WTC11 (cell line): ENCODE measurements at regions not wholly inside any gene's neighbourhood (a gene's known extent, or its start where the extent isn't known, plus 50 kb on each side); places are given as distances from the start of the nearest gene placed in this dataset.

Experiments used
- MAX ChIP-seq: sonication (generic); formaldehyde crosslinking; IDR thresholded peaks from 2 replicates; pipeline ENCODE4 v1.8.0; 2022; ENCODE audit warnings: mild to moderate bottlenecking, missing genetic modification reagents
- TCF7 ChIP-seq: sonication (generic); formaldehyde crosslinking; IDR thresholded peaks from 2 replicates; pipeline ENCODE4 v1.8.0; 2022; ENCODE audit warnings: mild to moderate bottlenecking, low read depth, missing genetic modification reagents, moderate library complexity
- ZNF121 ChIP-seq: sonication (generic); formaldehyde crosslinking; IDR thresholded peaks from 2 replicates; pipeline ENCODE4 v1.8.0; 2023; ENCODE audit warnings: missing genetic modification reagents
- TF ChIP-seq, protein P1 (sequence below): fragments of 200-600 bp; IDR thresholded peaks from 2 replicates; pipeline ENCODE4 v1.8.0; 2022; ENCODE audit warnings: antibody characterized with exemption
- TF ChIP-seq, protein P2 (sequence below): sonication (generic); formaldehyde crosslinking; conservative IDR thresholded peaks from 2 replicates; pipeline ENCODE4 v1.8.1; 2022; ENCODE audit warnings: mild to moderate bottlenecking, missing genetic modification reagents

GRCh38 chr14:100659345-100660001 lies 67.2 kb upstream of the DLK1 start:
- TF ChIP-seq, protein P1, sequence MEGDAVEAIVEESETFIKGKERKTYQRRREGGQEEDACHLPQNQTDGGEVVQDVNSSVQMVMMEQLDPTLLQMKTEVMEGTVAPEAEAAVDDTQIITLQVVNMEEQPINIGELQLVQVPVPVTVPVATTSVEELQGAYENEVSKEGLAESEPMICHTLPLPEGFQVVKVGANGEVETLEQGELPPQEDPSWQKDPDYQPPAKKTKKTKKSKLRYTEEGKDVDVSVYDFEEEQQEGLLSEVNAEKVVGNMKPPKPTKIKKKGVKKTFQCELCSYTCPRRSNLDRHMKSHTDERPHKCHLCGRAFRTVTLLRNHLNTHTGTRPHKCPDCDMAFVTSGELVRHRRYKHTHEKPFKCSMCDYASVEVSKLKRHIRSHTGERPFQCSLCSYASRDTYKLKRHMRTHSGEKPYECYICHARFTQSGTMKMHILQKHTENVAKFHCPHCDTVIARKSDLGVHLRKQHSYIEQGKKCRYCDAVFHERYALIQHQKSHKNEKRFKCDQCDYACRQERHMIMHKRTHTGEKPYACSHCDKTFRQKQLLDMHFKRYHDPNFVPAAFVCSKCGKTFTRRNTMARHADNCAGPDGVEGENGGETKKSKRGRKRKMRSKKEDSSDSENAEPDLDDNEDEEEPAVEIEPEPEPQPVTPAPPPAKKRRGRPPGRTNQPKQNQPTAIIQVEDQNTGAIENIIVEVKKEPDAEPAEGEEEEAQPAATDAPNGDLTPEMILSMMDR: no peak
- TF ChIP-seq MAX: no peak
- TF ChIP-seq, protein P2, sequence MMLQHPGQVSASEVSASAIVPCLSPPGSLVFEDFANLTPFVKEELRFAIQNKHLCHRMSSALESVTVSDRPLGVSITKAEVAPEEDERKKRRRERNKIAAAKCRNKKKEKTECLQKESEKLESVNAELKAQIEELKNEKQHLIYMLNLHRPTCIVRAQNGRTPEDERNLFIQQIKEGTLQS (CRISPR knock-in tag): no peak
- TF ChIP-seq ZNF121 (CRISPR knock-in tag): no peak
- no peak for TF ChIP-seq TCF7
